Right ventricle myocardium superior (tissue), 1 donor: ENCODE measurements at regions not wholly inside any gene's neighbourhood (a gene's known extent, or its start where the extent isn't known, plus 50 kb on each side); places are given as distances from the start of the nearest gene placed in this dataset.
"Not testable (repeated sequence)": the region's sequence is repeated elsewhere in the genome, so short reads cannot be mapped to it uniquely, and the experiment has no call there.

Source experiments
- ATAC-seq: fragments of 200-7000 bp; cut with Tn5 transposase; one replicate; pipeline ENCODE4 v1.9.1; 2020; ENCODE audit warnings: mild to moderate bottlenecking; ENCODE audit not compliant: poor library complexity
- DNase-seq: peaks from one replicate; pipeline ENCODE4 v3.0.0-alpha.2; 2020
- intact Hi-C: fragments of 100-400 bp; cut with DNase I; formaldehyde crosslinking; loops from one replicate; pipeline ENCODE4 v1.11.2; 2022
- donor health status: DM: no; HTN: yes; CAD: no; lungs with severe emphysema.

DNA sequence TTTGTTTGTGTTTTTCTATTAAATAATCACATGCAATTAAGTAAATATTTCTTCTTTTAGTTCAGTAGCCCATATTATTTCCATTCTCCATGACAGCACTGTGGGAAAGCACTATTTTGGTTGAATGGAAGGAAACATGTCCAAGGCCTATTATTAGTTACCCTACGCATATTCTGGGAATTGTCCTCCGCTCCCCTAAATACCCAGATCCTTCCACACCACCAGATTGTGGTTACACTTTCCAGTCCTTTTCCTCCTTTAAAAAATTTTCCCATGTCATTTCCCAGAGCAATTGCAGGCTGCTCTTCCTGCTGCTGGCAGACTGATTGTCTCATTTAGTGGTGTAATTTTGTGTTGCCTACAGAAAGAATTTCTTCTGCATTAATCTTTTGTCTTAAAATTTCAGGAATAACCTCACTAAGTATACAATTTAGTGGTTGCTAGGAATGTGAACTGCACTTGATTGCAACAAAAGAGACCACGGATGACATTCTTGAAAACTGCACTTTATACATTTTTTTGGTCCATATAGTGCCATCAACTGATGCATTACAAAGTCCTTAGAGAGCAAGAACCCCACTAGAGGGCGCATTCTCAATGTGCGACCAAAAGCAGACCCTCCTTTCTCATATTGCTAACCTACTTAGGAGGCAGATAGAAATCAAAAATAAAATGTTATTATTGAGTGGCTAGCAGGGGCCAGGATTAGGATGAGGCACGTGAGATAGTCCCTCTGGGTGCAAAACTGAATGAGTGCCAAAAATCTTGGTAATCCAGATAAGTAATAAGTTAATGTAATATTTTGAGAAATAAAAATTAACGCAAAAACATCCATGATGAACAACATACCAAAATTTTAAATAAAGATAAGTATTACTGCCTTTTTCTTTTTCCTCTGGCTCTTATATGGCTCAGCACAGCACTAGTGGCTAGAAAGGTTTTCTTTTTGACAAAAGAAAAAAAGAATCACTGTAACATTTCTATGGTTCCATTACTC lies 98.8 kb upstream of the IQCM start:
- intact Hi-C loops, result no loop called here
- DNase-seq, result no peak
- no peak for ATAC-seq

DNA sequence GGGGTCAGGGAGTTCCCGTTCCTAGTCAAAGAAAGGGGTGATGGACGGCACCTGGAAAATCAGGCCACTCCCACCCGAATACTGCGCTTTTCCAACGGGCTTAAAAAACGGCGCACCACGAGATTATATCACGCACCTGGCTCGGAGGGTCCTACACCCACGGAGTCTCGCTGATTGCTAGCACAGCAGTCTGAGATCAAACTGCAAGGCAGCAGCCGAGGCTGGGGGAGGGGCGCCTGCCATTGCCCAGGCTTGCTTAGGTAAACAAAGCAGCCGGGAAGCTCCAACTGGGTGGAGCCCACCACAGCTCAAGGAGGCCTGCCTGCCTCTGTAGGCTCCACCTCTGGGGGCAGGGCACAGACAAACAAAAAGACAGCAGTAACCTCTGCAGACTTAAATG lies 100.1 kb upstream of the IQCM start:
- ATAC-seq, DNase-seq, intact Hi-C loops: not testable (repeated sequence)

DNA sequence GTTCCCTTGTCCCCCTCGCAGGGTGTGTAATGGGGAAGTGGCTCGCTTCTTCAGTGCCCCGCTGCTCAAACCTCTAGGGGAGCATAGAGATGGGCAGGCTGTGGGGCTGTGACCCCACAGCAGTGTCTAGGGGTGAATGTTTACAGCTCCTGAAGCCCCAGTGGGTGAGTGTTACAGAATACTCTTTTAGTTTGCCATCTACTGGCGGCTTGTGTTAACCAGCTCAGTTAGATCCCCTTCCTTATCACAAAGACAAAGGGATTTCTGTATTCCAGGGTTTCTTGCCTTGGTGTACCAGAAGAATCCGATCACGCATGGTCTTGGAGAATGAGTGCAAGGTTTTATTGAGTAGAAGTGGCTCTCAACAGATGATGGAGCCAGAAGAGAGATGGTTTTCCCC lies 108.1 kb upstream of the IQCM start:
- intact Hi-C loops, result no loop called here
- DNase-seq, result no peak

DNA sequence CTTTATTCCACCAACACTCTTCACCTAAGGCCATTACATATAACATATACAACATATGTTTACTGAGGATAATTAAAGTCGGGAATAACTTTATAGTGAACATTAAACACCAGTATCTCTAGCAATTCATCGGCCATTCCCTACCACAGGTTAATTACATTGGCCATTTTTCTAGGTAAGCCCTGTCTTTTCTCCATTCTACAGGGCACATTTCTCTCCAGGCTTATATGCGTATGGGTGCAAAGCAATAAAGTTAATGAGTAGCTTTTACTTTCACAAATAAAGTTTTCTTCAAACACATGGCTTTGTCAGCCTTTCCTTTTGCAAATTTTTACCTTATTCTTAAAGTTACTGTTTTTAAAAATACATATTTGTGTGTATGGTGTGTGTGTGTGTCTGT lies 111.9 kb upstream of the IQCM start:
- ATAC-seq, result no peak
- intact Hi-C loops, result no loop called here

More for the DNA sequence above, 108.1 kb upstream of the IQCM start:
- no peak for ATAC-seq

DNA sequence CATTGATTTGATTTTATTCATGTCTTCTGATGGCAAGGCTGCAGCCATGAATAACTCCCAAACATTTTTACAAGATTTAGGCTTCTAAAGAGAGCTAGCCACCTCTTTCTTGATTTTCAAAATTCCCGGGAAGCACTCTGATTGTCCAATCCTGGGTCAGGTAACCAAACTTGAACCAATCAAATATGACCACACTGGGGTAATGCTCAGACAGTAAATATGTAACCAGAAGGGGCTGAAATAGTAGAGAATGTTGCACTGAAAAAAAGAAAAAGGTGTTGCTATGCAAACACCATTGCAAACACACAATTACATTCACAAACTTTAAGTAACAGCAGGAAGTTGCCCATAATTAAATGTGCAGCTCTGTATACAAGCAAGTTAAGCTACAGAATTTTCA lies 112.9 kb upstream of the IQCM start:
- intact Hi-C loops, result no loop called here
- ATAC-seq (no peak), DNase-seq (no peak)

More for the DNA sequence above, 111.9 kb upstream of the IQCM start:
- no peak for DNase-seq

DNA sequence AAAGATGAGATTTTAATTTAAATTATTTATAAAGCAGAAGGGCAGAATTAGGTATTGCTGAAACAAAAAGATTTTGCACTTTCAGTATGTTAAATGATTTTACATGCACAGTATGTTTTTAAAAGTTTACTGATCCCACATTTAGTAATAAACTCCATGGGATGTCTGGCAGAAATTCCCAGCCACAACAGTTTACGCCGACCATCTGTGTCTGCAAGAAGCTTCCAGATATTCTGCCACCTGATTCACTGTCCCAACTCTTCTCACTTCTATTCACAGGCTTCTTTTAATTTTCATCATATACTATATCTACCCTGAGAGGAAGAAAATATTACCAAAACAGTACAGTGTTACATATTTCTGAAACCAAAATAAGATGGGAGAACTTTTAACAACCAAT lies 115.8 kb upstream of the IQCM start:
- intact Hi-C loops, result no loop called here
- DNase-seq (no peak), ATAC-seq (no peak)

DNA sequence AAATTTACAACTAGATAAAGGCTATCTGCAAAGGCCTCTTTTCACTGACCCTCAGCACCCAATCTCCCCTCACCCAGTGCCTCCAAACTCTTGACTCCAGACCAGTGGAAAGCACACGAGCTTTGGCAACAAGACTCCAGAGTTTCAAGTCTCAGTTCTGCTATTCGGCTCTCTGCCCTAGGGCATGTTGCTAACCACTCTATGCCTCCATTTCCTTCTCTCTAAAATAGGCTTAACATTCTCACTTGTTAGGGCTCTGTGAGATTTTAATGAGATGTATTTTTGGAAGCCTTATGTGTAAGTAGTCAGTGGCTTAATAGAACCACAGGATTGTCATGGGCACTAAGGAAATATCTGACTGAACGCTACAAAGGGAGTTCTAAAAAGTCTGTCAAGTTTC lies 116.5 kb upstream of the IQCM start:
- ATAC-seq, result no peak
- no peak for DNase-seq
- intact Hi-C loops, result no loop called here

DNA sequence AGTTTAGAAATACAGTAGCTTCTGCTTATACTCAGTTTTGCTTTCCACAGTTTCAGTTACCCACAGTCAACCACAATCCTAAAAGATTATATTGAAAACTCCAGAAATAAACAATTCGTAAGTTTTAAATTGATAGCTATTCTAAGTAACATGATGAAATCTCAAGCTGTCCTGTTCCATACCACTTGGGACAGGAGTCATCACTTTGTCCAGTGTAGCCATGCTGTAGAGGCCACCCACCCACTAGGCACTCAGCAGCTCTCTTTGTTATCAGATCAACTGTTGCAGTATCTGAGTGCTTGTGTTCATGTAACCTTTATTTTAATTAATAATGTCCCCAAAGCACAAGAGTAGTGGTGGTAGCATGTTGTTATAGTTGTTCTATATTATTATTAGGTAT lies 117.5 kb upstream of the IQCM start:
- intact Hi-C loops, result no loop called here
- no peak for ATAC-seq
- DNase-seq, result no peak

DNA sequence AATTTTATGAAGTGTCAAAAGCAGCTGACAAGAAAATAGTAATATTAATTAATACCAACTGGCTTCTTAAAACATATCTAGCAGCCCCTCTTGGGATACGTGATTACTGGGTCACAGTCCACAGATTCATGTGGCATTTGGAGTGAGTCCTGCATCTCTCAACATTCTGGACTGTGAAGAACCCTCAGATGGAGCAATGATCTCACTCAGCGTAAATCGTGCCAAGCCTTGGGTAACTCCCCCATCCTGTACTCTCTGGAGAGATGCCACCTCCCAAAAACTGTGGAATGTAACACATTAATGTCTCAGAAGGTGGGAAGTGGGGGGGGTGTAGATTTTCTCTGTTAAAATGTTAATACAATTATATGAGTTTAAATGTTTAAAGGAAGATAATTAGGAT lies 118.2 kb upstream of the IQCM start:
- intact Hi-C loops, result no loop called here
- ATAC-seq (peak; percentile 46), DNase-seq (no peak)

DNA sequence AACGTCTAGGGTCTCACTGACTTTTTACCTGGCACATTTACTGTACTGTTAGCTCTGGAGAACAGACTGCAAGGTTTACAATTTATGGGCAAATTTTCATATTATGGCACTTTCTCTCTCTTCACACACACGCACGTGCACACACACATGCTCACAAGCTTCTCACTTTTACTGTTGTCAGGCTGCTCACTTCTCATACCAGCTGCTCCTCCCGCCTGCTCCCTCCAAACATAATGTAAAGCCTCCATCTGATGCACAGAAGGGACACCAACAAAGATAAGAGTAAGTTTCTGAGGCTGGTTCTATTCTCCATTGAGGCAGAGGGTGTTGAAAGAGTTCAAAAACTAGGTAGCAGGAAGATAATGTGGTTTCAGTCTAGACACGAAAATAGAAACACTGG lies 128.9 kb upstream of the DCLK2 start:
- DNase-seq (no peak), ATAC-seq (no peak)
- intact Hi-C loops, result no loop called here

DNA sequence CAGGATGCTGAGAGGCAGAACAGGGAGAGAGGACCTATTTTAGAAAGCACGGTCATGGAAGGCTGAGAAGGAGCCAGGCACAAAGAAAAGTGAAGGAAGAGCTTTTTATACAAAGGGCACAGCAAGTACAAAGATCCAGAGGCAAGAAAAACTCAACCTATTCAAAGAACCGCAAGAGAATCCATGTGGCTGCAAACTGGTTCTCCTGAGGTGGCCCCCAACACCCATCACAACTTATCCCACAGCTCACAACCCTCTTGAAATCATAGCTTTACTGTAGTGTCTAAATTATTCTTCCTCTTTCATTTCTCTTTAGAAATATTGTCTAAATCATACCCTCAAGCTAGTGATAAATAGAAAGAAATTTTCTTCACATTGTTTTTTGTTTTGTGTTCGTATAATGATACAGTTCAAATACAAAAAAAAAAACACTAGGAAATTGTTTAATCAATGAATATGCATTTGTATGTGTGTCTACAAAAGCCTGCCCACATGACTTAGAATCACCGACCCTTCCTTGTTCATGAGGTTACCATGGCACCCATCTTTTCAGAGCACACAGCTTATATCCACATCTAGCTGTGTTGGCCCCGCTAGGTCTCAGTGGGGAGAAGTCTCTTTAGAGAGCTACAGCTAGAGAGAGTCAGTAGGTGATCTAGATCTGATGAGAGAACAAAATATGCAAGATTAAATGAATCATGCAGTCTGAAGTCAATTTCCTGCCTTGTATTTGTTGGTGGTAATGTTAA lies 126.9 kb upstream of the DCLK2 start:
- DNase-seq (no peak), ATAC-seq (no peak)
- intact Hi-C loops, result no loop called here

DNA sequence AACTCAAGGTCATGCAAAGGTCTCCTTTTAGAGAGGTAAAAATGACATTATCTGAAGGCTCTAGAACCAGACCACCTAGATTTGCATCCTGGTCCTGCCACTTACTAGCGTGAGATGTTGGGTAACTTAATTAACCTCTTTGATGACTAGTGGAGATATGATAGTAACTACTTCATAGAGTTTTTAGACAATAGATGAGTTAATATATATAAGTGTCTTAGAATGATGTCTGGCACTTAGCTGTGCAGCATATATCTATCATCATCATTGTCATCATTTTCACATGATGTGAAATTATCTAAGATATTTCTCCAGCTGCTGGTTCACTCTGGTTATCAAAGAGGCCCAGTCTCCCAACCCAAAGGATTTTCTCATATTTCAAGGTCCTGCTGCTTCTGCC lies 126.1 kb upstream of the DCLK2 start:
- DNase-seq (no peak), ATAC-seq (no peak)
- intact Hi-C loops, result no loop called here

DNA sequence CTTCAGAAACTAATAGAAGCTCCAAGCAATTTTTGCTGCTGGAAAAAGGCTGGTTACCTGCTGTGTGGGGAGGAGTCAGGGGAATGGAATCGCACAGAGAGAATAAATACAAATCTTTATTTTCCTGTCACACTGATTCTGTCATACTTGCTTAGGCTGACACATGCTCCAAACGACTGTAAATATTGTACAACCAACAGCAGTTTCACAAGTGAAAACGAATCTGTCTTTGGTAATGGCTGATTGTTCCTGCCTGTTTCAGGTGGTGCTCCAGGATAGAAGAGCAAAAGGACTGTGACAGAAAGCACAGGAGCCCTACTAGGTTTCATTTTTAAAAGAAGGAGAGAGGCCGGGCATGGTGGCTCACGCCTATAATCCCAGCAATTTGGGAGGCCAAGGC lies 125.5 kb upstream of the DCLK2 start:
- ATAC-seq (no peak), DNase-seq (no peak)
- intact Hi-C loops, result no loop called here

DNA sequence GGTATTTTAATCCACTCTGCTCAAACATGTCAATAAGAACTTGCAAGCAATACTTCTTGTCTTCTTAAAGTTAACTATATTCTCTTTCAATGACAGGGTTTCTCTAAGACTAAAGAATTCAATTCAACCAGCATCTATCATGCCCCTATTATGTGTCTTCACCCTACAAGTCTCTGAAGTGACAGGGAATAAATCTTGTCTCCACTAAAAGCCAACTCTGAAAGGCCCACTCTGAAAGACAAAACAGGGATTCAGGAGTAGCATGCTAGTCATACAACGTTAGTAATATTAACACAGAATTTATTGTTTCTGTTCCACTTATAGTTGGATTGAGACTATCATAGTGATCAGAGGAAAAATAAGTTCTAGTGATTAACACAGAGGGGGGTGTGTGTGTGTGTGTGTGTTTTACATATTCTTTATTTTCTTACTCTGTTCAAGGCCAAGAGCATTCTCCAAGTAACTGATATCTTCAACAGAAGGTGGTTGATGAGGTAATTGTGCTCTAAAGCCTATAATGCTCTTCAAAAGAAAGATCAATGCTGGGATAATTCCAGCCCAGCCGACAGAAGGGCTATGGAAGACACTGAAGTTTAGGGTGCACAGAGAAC lies 122.4 kb upstream of the DCLK2 start:
- intact Hi-C loops, result no loop called here
- no peak for DNase-seq
- ATAC-seq, result no peak

DNA sequence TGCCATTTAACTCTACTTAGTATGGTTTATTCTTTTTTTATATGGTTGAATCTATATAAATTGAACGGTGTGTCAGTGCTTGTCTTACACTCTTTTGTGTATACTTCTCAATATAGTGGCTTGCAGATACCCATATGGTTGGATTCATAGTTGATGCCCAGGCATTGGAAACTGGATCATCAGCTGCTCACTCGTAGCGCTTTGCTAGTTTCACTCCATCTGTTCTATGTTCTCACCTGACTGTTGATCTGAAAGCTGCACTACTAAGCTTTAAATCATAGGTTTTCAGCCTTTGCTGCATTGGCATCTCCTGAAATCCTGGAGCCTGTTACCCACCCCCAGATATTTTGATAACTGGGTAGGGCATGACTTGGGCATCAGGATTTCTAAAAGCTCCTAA lies 121.6 kb upstream of the DCLK2 start:
- intact Hi-C loops, result no loop called here
- ATAC-seq (no peak), DNase-seq (no peak)

DNA sequence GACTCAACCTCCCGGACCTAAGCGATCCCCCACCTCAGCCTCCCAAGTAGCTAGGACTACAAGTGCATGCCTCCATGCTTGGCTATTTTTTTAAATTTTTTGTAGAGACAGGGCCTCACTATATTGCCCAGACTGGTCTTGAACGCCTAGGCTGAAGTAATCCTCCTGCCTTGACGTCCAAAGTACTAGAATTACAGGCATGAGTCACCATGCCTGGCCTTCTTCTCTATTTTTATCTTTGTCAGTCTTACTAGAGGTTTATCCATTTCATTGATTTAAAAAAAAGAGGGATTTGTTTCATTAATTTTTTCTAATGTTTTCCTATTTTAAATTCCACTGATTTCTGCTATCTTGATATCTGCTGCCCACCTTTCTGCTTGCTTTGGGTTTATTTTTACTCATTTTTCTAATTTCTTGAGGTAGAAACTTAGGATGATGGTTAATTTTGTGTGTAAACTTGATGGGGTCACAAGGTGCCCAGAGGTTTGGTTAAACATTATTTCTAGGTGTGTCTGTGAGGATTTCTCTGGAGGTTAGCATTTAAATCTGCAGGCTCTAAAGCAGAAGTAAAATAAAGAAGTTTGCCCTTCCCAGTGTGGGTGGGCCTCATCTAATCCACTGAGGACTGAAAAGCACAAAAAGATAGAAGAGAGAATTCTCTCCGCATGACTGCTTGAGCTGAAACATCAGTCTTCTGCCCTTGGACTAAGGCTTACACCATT lies 116.2 kb upstream of the DCLK2 start:
- intact Hi-C loops, result no loop called here
- ATAC-seq (no peak), DNase-seq (no peak)

DNA sequence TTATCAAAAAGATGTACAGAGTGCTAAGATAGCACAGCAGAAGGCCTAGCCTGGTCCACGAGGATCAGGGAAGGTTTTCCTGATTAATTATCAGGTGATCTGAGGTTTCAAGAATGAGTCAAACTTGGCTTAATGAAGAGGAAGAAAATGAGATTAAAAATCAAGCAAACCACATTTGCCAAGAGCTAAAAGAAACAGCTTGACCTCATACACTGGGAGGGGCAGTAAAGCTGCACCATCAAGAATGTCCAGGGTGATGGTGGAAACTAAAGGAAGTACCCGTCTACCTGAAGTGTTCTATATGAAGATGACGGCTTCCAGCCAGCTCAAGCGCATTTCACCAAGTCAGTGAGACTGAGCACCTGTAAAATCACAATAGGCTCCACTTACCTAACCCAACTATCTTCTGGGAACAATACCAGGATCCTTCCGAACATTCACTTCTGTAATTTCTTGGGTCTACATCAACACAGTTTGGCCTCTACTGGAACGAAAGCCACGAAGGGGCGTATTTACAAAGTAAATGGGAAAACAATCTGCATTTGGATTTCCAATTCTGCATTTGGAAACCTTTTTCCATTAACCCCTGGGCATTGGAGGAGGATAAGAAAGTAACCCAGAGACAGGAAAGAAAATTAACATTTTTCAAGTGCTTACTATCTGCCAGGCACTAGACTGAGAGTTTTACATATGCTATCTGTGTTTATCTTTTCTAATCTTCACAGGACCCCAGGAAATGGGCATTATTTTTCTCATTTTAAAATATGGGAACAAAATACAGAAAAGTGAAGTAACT lies 114.0 kb upstream of the DCLK2 start:
- intact Hi-C loops, result no loop called here
- DNase-seq (no peak), ATAC-seq (no peak)

DNA sequence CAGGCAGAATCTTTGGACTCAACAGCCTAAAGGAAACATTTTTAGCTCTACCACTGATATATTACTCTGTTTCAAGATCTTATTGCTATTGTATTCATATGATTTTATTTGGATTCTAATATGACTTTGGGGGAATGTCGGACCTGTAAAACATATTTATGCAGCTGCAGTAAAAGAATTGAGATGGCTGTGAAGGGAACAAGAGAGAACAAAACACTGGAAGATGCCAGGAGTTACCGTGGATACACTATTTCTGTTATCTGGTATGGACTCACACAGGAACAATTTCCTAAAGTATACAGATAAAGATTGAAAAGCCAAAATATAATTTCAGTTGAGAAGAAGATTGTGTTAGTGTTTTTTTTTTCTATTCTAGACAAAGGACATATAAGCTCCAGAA lies 113.0 kb upstream of the DCLK2 start:
- DNase-seq (no peak), ATAC-seq (no peak)
- intact Hi-C loops, result no loop called here
